ENCODE measurements at regions not wholly inside any gene's neighbourhood (a gene's known extent, or its start where the extent isn't known, plus 50 kb on each side); places are given as distances from the start of the nearest gene placed in this dataset.

DNA sequence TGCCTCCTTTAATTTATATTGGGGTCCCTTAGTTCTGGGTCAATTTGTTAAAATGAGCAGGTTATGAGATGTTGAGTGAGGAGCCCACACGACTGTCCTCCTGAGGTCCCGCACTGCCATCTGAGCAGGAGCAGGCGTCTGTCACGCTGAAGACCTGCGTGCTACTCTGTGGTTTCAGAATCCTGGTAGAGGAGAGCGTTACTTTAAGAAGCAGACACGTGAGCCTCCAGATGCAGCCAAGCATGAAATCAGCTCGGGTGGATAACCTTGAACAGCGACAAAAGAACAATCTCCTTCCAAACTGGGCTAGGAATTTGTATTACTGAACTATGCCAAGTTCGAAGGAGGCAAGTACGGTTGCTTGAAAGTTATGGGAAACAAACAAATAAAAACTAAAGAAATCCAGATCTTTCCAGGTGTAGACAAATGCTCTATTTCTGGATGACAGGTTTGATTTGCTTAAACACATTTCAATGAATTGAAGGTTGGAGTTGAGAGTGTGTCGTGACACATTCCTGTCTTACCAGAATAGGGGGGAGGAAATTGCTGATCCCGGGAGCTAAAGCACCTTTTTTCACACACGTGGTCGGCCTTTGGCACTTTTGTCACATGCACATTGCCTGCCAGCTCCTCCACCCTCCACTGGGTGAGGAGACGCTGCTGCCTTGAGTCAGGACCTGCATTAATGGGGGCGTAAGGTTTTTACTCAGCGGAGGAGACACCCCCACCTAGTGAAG, 945.5 kb upstream of the SLC10A2 start:
- no peak overlapping the region for H3K27ac ChIP-seq (ENCODE audit: insufficient read depth, low read length, poor library complexity, severe bottlenecking)
- no peaks in the 10 kb centered on the region for H3K36me3 ChIP-seq (ENCODE audit: control insufficient read depth, insufficient read depth, low read length)
- DNase-seq (no peak), ATAC-seq (ENCODE audit: low read depth in 2 of 2) (no peak)
- no peaks in the 10 kb centered on the region for H3K27me3 ChIP-seq (ENCODE audit: control insufficient read depth, insufficient read depth, low read length)
- H3K4me1 ChIP-seq (ENCODE audit: control insufficient read depth, insufficient read depth, low read length, poor library complexity, severe bottlenecking) = no peaks in the 10 kb centered on the region
- H3K27me3 Mint-ChIP-seq = no peaks in the 10 kb centered on the region
- peaks cover 0 to 20% (median 5%) of the 10 kb centered on the region in 7 donors for H3K9me3 Mint-ChIP-seq
- no peaks in the 10 kb centered on the region for H3K36me3 Mint-ChIP-seq
- H3K4me3 ChIP-seq (ENCODE audit: low read depth, low read length) = no peak overlapping the region
- no peak overlapping the region for H3K4me3 Mint-ChIP-seq
- no peak overlapping the region for H3K27ac Mint-ChIP-seq
- H3K4me1 Mint-ChIP-seq = no peaks in the 10 kb centered on the region
- H3K9me3 ChIP-seq (ENCODE audit: control insufficient read depth in 2 of 2, low read length in 2 of 2) = no peaks in the 10 kb centered on the region

DNA sequence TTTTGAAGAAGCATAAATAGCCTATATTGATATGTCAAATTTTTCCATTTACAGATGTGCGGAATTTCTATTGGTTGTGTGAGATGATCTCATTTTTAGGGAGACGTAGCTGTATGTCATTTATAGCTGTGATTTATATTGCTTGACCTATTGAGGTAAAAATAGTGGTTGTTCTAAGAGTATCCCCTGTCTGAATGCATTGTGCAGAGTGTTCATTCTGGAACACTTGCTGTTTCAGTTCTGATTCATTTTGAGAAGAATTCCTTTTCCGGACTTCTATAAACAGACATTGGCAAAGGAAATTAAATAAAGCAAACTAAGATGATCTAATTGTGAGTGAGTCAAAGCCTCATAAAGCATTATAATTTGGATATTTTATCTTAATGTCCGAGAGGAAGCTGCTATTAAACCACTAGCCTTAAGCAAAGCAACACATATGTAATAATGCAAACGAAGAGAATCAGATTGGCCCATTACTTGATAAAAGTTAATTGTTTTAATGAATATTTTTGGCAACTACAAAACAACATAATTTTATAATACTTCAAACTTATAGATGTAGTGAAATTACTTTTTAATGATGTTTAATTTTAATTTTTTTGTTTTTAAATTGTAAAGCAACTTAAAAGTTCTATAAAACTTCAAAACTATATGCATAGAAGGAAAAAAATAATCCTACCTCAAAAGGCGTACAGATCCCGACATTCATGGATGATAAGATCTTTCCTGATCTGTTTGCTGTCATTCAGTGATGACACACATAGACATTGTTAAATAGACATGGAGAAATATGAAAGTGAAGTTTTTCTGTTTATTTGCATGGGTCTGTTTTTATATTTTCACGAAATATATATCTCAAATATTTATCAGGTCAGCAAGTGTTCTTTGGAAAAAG, 942.6 kb upstream of the SLC10A2 start:
- Histone ChIP-seq H3K27me3 (ENCODE audit: control insufficient read depth, insufficient read depth, low read length) (no peaks in the 10 kb centered on the region), H3K4me3 (ENCODE audit: low read depth, low read length) (no peak overlapping the region), H3K27ac (ENCODE audit: insufficient read depth, low read length, poor library complexity, severe bottlenecking) (no peak overlapping the region), H3K36me3 (ENCODE audit: control insufficient read depth, insufficient read depth, low read length) (no peaks in the 10 kb centered on the region), H3K9me3 (ENCODE audit: control insufficient read depth in 2 of 2, low read length in 2 of 2) (peaks cover 0 to 3% of the 10 kb centered on the region in 2 experiments), H3K4me1 (ENCODE audit: control insufficient read depth, insufficient read depth, low read length, poor library complexity, severe bottlenecking) (no peaks in the 10 kb centered on the region)
- ATAC-seq (ENCODE audit: low read depth in 2 of 2) = no peak
- H3K9me3 Mint-ChIP-seq = peaks cover 0 to 12% (median 2%) of the 10 kb centered on the region in 7 donors
- DNase-seq = no peak
- H3K27ac Mint-ChIP-seq = no peak overlapping the region
- H3K4me1 Mint-ChIP-seq = no peaks in the 10 kb centered on the region
- H3K4me3 Mint-ChIP-seq = no peak overlapping the region
- no peaks in the 10 kb centered on the region for H3K27me3 Mint-ChIP-seq
- no peaks in the 10 kb centered on the region for H3K36me3 Mint-ChIP-seq

DNA sequence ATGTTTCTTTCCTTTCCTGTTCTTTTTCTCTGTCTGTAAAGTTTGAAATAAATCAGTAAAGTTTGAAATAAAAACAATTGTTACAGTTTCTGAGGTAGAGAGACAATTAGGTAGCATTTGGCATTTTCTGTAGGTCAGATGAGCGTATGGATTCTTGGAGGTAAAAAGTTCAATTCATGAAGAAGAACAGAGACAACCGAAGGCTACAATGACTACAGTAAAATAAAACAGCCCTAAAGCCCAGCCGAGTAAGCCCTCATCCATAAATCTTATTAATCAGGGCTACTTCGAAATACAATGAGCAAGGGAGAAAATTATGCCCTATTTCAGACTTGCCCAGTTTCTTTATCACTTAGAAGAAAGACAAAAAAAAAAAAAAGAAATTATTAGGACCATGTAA, 941.9 kb upstream of the SLC10A2 start:
- H3K4me3 Mint-ChIP-seq = no peak overlapping the region
- H3K9me3 Mint-ChIP-seq = peaks cover 0 to 9% (median 2%) of the 10 kb centered on the region in 7 donors
- H3K27ac ChIP-seq (ENCODE audit: insufficient read depth, low read length, poor library complexity, severe bottlenecking) = no peak overlapping the region
- ATAC-seq (ENCODE audit: low read depth in 2 of 2) (no peak), DNase-seq (no peak)
- no peak overlapping the region for H3K4me3 ChIP-seq (ENCODE audit: low read depth, low read length)
- no peak overlapping the region for H3K27ac Mint-ChIP-seq
- no peaks in the 10 kb centered on the region for H3K27me3 Mint-ChIP-seq
- no peaks in the 10 kb centered on the region for H3K4me1 ChIP-seq (ENCODE audit: control insufficient read depth, insufficient read depth, low read length, poor library complexity, severe bottlenecking)
- H3K36me3 Mint-ChIP-seq = no peaks in the 10 kb centered on the region
- H3K4me1 Mint-ChIP-seq = no peaks in the 10 kb centered on the region
- H3K9me3 ChIP-seq (ENCODE audit: control insufficient read depth in 2 of 2, low read length in 2 of 2) = peaks cover 0 to 3% of the 10 kb centered on the region in 2 experiments
- H3K27me3 ChIP-seq (ENCODE audit: control insufficient read depth, insufficient read depth, low read length) = no peaks in the 10 kb centered on the region
- H3K36me3 ChIP-seq (ENCODE audit: control insufficient read depth, insufficient read depth, low read length) = no peaks in the 10 kb centered on the region

DNA sequence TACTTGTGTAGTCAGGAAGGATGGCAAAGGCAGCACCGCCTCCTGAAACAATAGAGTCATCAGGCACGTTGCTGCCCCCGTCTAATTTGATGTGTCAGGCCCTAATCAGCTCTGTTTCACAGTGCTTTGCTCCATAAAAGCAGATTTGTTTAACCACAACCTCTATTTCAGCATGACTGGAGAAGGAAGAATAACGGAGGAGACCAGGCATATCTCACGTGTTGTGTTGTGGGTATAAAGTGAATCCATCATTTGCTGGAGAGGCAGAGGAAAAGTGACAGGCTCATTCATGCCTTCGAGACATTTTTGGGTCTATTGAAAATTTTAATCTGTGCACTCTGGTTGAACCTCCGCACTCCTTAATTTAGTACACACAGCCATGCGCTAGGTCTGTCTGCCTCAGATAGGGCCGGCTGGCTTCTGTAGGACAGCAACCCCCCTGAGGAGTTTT, 940.4 kb upstream of the SLC10A2 start:
- no peaks in the 10 kb centered on the region for H3K4me1 Mint-ChIP-seq

DNA sequence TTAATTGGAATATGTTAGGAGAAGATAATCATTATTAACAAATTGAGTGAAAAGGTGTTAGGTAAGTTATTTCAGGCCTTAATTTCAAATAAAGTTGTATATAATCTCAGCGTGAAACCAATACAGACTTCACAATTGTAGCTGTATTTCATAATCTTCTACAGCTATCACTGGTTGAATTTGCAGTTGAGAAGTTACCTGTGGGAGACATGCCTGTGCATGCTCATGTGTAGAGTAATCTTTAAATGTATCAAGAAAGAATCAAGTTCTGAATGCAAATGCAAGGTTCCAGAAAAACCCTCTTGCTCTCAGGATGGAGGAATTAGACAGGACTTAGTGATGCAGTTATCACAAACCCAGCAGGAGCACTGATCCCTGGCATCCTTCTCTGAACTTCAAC, 938.4 kb upstream of the SLC10A2 start:
- Mint-ChIP-seq H3K36me3 (no peaks in the 10 kb centered on the region), H3K4me3 (no peak overlapping the region)
- H3K9me3 ChIP-seq (ENCODE audit: control insufficient read depth in 2 of 2, low read length in 2 of 2) = peaks cover 0 to 6% of the 10 kb centered on the region in 2 experiments

More for the DNA sequence above, 940.4 kb upstream of the SLC10A2 start:
- DNase-seq (no peak), ATAC-seq (ENCODE audit: low read depth in 2 of 2) (no peak)
- no peaks in the 10 kb centered on the region for H3K27me3 ChIP-seq (ENCODE audit: control insufficient read depth, insufficient read depth, low read length)
- peaks cover 0 to 5% of the 10 kb centered on the region in 2 experiments for H3K9me3 ChIP-seq (ENCODE audit: control insufficient read depth in 2 of 2, low read length in 2 of 2)
- Mint-ChIP-seq H3K27ac (no peak overlapping the region), H3K4me3 (no peak overlapping the region), H3K9me3 (peaks cover 0 to 9% (median under 1%) of the 10 kb centered on the region in 7 donors), H3K27me3 (no peaks in the 10 kb centered on the region), H3K36me3 (no peaks in the 10 kb centered on the region)
- H3K36me3 ChIP-seq (ENCODE audit: control insufficient read depth, insufficient read depth, low read length) = no peaks in the 10 kb centered on the region
- no peak overlapping the region for H3K27ac ChIP-seq (ENCODE audit: insufficient read depth, low read length, poor library complexity, severe bottlenecking)
- no peak overlapping the region for H3K4me3 ChIP-seq (ENCODE audit: low read depth, low read length)
- no peaks in the 10 kb centered on the region for H3K4me1 ChIP-seq (ENCODE audit: control insufficient read depth, insufficient read depth, low read length, poor library complexity, severe bottlenecking)

DNA sequence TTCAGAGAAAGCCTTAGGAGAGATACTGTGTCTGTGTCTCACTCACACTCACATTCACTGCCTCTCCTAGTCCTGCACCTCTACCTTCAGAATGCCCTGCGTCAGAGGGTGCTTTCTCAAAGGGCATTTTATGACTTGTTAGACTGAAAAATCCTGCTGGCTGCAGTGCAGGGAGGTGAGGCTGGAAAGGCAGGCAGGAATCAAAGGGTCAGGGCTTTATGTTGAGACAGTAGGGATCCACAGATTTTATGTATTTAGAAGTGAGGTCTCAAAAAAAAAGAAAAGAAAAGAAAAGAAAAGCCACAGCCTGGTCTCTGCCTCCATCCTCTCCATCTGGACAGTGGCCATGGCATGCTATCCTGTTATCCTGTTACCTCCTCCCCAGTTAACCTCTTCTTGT, 936.0 kb upstream of the SLC10A2 start:
- no peak overlapping the region for H3K4me3 ChIP-seq (ENCODE audit: low read depth, low read length)
- Mint-ChIP-seq H3K36me3 (no peaks in the 10 kb centered on the region), H3K9me3 (peaks cover 0 to 2% (median 0%) of the 10 kb centered on the region in 7 donors), H3K4me1 (no peaks in the 10 kb centered on the region), H3K27ac (no peak overlapping the region), H3K4me3 (no peak overlapping the region), H3K27me3 (no peaks in the 10 kb centered on the region)
- ATAC-seq (ENCODE audit: low read depth in 2 of 2) (no peak), DNase-seq (no peak)
- H3K36me3 ChIP-seq (ENCODE audit: control insufficient read depth, insufficient read depth, low read length) = no peaks in the 10 kb centered on the region
- H3K9me3 ChIP-seq (ENCODE audit: control insufficient read depth in 2 of 2, low read length in 2 of 2) = peaks cover 0 to 6% of the 10 kb centered on the region in 2 experiments
- no peaks in the 10 kb centered on the region for H3K27me3 ChIP-seq (ENCODE audit: control insufficient read depth, insufficient read depth, low read length)
- H3K4me1 ChIP-seq (ENCODE audit: control insufficient read depth, insufficient read depth, low read length, poor library complexity, severe bottlenecking) = no peaks in the 10 kb centered on the region
- H3K27ac ChIP-seq (ENCODE audit: insufficient read depth, low read length, poor library complexity, severe bottlenecking) = no peak overlapping the region

More for the DNA sequence above, 938.4 kb upstream of the SLC10A2 start:
- H3K27me3 Mint-ChIP-seq = no peaks in the 10 kb centered on the region
- Histone ChIP-seq H3K4me3 (ENCODE audit: low read depth, low read length) (no peak overlapping the region), H3K27ac (ENCODE audit: insufficient read depth, low read length, poor library complexity, severe bottlenecking) (no peak overlapping the region), H3K4me1 (ENCODE audit: control insufficient read depth, insufficient read depth, low read length, poor library complexity, severe bottlenecking) (no peaks in the 10 kb centered on the region), H3K36me3 (ENCODE audit: control insufficient read depth, insufficient read depth, low read length) (no peaks in the 10 kb centered on the region), H3K27me3 (ENCODE audit: control insufficient read depth, insufficient read depth, low read length) (no peaks in the 10 kb centered on the region)
- H3K4me1 Mint-ChIP-seq = no peaks in the 10 kb centered on the region
- H3K9me3 Mint-ChIP-seq = peaks cover 0 to 9% (median 2%) of the 10 kb centered on the region in 7 donors
- no peak overlapping the region for H3K27ac Mint-ChIP-seq
- no peak for DNase-seq
- ATAC-seq (ENCODE audit: low read depth in 2 of 2) = no peak

DNA sequence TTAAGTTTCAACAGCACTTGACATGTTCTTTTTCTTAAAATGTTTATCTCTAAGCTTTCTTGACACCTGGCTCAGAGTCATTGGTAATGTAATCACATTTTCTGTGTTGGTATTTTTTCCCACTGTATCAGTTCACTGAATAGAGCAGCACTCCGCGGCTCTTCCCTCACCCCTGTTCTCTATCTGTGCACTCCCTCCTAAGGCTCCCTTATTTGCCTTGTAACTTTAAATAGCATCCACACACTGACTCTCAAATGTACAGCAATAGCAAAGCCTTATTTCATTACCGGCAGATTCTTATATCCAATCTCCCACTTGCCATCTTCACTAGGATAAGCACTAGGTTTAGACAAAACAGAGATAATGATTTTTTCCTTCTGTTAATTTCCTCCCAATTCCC, 935.5 kb upstream of the SLC10A2 start:
- Mint-ChIP-seq H3K9me3 (peaks cover 0 to 2% (median 0%) of the 10 kb centered on the region in 7 donors), H3K36me3 (no peaks in the 10 kb centered on the region), H3K27ac (no peak overlapping the region), H3K4me1 (no peaks in the 10 kb centered on the region), H3K27me3 (no peaks in the 10 kb centered on the region), H3K4me3 (no peak overlapping the region)
- DNase-seq (no peak), ATAC-seq (ENCODE audit: low read depth in 2 of 2) (no peak)
- Histone ChIP-seq H3K4me1 (ENCODE audit: control insufficient read depth, insufficient read depth, low read length, poor library complexity, severe bottlenecking) (no peaks in the 10 kb centered on the region), H3K27ac (ENCODE audit: insufficient read depth, low read length, poor library complexity, severe bottlenecking) (no peak overlapping the region), H3K27me3 (ENCODE audit: control insufficient read depth, insufficient read depth, low read length) (no peaks in the 10 kb centered on the region), H3K4me3 (ENCODE audit: low read depth, low read length) (no peak overlapping the region), H3K9me3 (ENCODE audit: control insufficient read depth in 2 of 2, low read length in 2 of 2) (peaks cover 0 to 6% of the 10 kb centered on the region in 2 experiments), H3K36me3 (ENCODE audit: control insufficient read depth, insufficient read depth, low read length) (no peaks in the 10 kb centered on the region)

Data from CD4-positive, CD25-positive, alpha-beta regulatory T cell (primary cell).